ENCODE measurements at regions not wholly inside any gene's neighbourhood (a gene's known extent, or its start where the extent isn't known, plus 50 kb on each side); places are given as distances from the start of the nearest gene placed in this dataset.
A peak's percentile ranks its signal among the peaks of the same experiment; 100 is the strongest.
"Not testable (repeated sequence)": the region's sequence is repeated elsewhere in the genome, so short reads cannot be mapped to it uniquely, and the experiment has no call there.

- DNase-seq = no peak
Observed at GRCh38 chr2:595141-595815, 81.9 kb downstream of the TMEM18 start.

DNA sequence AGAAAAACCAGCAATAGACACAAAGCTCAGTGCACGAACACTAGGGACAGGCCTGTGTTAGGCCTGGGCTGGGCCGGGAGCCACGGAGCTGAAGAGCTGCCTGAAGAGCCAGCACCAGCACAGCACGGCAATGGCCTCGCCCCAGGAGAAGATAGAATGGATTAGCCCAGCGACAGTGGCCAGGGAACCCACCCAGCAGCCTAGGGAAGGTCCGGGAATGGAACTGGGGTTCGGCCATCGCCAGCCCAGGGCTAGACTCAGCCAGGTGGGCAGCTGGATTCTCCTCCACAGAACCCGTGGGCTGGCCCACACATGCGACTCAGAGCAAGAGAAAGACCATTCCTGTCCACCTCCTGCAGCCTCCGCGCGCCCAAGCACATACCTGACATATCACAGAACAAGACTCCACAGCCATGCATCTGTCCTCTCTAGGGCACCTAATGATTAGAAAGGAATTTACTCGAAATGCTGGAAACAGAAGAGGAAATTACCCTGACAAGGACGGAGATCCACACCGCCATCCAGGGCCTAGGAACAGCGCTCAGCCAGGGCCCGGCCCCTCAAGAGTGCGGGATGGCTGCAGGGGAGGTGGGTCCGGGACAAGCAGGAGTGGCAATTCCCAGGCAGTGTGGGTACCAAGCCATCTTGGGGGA, 82.8 kb downstream of the TMEM18 start:
- no peak for DNase-seq

GRCh38 chr2:593356-594026, 83.7 kb downstream of the TMEM18 start:
- no peak for DNase-seq

GRCh38 chr2:592737-593136, 84.5 kb downstream of the TMEM18 start:
- no peak for DNase-seq

GRCh38 chr2:590214-591175, 86.7 kb downstream of the TMEM18 start:
- no peak for DNase-seq

DNA sequence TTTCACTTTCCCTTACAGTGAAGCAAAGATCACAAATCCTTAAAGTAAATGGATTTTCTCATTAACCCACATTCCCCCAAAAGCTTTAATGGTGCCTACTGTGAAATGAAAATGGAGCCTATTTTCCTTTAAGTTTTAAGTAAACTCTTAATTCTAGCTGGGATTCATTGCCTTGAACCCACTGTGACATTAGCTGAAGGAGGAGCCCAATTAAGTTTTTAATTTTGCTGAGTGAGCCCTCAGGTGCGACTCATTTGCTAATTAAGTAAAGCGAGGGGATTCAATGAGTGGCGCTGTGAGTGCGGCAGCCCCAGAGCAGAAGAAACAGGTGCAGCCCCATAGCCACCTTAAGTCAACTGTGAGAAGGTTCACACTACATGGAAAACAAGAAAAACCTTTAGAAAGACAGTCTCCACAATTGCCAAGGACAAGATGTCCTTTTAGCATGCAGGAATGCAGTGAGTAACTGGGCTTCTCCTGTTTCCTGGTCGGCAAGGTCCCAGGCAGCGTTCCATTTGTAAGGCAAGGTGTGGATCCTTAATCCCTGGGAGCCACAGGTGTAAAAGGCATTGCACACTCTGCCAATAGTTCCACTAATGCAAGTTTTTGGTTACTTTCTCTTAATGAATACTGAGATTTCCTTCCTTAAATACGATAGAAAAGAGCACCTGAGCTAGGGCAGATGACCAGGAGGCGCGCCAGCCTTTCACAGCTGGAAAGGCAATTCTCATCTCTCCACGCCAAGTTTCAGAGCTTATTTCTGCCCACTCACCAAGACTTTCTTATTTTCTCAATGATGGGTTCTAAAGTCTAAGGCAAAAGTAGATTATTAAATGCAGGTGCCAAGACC, 87.7 kb downstream of the TMEM18 start:
- no peak for DNase-seq

GRCh38 chr2:588074-588645, 89.0 kb downstream of the TMEM18 start:
- DNase-seq = no peak

DNA sequence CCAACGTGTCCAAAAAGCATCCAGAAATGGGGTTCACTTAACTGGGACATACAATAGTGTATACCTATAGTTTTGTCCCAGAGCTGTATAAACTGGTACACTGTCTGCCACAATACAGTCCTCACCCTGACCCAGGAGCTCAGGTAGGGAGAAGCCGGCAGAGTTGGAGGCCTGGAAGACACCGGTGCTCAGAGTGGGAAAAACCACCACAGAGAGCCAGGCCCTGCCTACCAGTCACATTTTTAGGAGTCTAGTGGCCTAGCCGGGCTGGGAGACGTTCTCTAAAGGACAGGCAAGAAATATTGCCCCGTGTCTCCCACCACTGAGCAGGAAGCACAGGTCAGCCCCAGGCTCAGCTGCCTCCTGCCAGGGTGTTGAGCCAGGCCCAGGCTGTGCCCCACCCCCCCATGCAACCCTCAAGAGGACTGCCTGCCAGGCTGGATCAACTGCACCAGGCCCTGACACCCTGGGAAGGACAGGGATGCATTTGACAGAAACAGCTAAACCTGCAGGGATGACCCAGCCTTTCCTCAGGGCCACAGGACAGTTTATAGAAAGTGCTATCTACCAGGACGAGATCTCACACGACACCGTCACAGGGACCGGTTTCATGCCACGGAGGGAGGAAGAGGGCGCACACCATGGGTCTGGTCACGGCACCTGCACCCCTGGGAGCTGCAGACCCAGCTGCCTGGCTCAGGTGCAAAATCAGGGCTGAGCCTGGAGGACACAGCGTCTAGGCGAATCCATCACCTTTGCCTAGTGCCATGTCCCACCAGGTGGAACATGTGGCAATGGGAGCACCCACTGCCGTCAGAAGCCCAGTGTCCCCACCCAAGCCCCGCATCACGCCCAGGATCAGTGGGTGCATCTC, 89.9 kb downstream of the TMEM18 start:
- DNase-seq = no peak

- no peak for DNase-seq
Observed at GRCh38 chr2:586641-587076, 90.5 kb downstream of the TMEM18 start.

DNA sequence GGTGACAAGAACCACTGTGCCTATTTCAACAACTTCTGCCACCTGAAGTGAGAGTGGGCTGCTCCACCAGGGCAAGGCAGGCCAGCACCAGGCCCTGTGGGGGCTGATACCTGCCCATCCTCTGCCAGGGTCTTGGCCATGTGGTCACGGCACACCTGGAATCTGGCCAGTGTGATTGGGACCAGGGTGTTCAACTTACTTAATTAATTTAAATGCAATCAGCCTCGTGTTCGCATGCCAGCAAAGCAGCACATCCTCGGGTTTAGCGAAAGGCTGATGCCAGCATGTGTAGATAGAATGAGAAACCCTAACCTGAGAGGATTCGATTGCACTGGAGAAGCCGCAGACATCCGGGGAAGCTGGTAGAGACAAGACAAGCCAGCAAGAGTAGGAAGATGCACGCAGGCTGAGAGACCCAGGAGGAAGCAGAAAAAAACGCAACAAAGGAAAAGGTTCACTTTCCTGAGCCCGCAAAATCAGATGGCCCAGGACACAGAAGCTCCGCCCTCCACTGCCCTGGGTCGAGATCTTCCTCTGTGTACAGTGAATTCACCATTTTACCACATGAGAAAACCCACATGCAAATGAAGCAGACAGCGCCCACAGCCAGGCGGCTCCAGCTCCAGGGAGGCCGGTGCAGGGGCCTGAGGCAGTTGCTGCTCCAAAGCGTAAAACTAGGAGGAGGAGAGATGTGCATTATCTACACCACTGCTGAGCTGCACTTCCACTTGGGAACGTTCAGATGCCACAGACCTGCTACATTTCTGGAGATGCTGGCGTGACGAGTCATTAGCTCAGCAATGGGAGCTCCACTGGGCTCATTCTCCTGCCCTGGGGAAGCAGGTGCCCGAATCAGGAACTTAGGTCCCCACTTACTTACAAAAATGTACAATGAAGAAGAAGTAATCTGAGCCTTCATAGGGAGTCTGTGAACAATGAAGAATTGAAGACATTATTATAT, 92.1 kb downstream of the TMEM18 start:
- peak; percentile 16 to 25 for DNase-seq

DNA sequence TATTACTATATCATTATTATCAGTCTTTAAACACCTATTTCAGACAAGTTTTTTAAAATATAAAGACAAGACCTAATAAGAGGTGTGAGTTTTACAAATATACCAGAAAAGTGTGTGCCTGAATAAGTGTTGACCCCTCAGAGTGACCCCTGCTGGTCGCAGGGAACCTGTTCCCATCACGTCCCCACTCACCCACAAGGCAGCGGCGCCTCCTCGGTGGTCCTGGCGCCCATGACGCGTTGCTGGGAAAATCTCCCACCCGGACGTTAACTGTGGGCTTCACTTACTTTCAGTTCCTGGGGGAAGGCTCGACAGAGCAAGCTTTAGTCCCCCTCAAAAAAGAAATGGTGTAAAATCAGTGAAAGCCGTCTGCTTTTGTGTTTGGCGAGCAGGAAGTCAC, 93.5 kb downstream of the TMEM18 start:
- no peak for DNase-seq

- DNase-seq = no peak
Observed at GRCh38 chr2:582792-583528, 94.2 kb downstream of the TMEM18 start.

DNA sequence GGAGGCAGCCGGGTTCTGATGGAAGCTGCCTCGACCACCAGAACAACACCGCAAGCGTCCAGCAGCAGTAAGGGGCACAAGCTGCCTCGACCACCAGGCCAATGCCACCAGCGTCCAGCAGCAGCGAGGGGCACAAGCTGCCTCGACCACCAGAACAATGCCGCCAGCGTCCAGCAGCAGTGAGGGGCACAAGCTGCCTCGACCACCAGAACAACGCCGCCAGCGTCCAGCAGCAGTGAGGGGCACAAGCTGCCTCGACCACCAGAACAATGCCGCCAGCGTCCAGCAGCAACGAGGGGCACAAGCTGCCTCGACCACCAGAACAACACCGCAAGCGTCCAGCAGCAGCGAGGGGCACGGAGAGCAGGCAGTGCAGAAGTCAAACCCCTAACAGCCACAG, 94.9 kb downstream of the TMEM18 start:
- not testable (repeated sequence) for DNase-seq

DNA sequence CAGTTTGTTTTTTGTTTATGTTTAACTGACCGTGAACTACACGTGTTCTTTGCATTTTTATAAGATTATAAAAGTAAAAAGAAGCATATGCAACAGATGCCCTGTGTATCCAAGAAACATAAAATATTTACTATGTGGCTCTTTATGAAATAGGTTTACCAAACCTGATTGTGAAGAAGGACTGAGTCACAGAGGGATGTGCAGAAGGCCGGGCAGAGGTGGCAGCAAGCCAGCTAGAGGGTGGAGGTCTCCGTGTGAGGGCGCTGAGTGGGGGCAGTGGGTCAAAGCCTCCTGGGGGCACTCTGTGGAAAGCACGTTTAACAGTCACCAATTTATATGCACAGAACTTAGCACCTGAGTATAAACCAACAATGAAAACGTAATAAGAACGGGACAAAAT, 97.2 kb downstream of the TMEM18 start:
- no peak for DNase-seq

- no peak for DNase-seq
Observed at GRCh38 chr2:579351-579886, 97.8 kb downstream of the TMEM18 start.

GRCh38 chr2:576292-576691, 100.9 kb downstream of the TMEM18 start:
- DNase-seq = no peak

GRCh38 chr2:575727-576236, 101.4 kb downstream of the TMEM18 start:
- no peak for DNase-seq

Data from stimulated activated CD4-positive, alpha-beta T cell treated with anti-CD3 and anti-CD28 coated beads, Interleukin-2, amount 100 ng/mL, for 48 hours (primary cell).